KOPT-K1 (cell line): ENCODE measurements at regions not wholly inside any gene's neighbourhood (a gene's known extent, or its start where the extent isn't known, plus 50 kb on each side); places are given as distances from the start of the nearest gene placed in this dataset.

Source experiments
- H3K27ac ChIP-seq: fragments of 200-600 bp; sonication (generic); 2 replicates; pipeline ENCODE4 v1.5.1; 2016; ENCODE audit warnings: antibody characterized with exemption, mild to moderate bottlenecking, low read depth, low read length; ENCODE audit not compliant: poor library complexity, severe bottlenecking
- H3K36me3 ChIP-seq: fragments of 200-600 bp; sonication (generic); 2 replicates; pipeline ENCODE4 v1.5.1; 2017; ENCODE audit warnings: antibody characterized with exemption, mild to moderate bottlenecking, low read length, moderate library complexity; ENCODE audit not compliant: insufficient read depth
- H3K9me3 ChIP-seq: fragments of 200-600 bp; sonication (generic); 2 replicates; pipeline ENCODE4 v1.5.1; 2017; ENCODE audit warnings: antibody characterized with exemption, low read length, mild to moderate bottlenecking; ENCODE audit not compliant: insufficient read depth, poor library complexity, severe bottlenecking

GRCh38 chr2:64361151-64361938, 92.6 kb upstream of the LGALSL start:
- H3K27ac ChIP-seq: no peak overlapping the region

GRCh38 chr2:64362562-64363026, 91.4 kb upstream of the LGALSL start:
- H3K36me3 ChIP-seq: no peaks in the 10 kb centered on the region

More at GRCh38 chr2:64361151-64361938, 92.6 kb upstream of the LGALSL start:
- Histone ChIP-seq H3K9me3 (no peaks in the 10 kb centered on the region), H3K36me3 (no peaks in the 10 kb centered on the region)

GRCh38 chr2:64363140-64363539, 90.8 kb upstream of the LGALSL start:
- H3K9me3 ChIP-seq: no peaks in the 10 kb centered on the region
- H3K27ac ChIP-seq: no peak overlapping the region
- no peaks in the 10 kb centered on the region for H3K36me3 ChIP-seq

More at GRCh38 chr2:64362562-64363026, 91.4 kb upstream of the LGALSL start:
- Histone ChIP-seq H3K27ac (no peak overlapping the region), H3K9me3 (no peaks in the 10 kb centered on the region)

GRCh38 chr2:64363848-64364247, 90.1 kb upstream of the LGALSL start:
- H3K9me3 ChIP-seq: no peaks in the 10 kb centered on the region
- H3K36me3 ChIP-seq: no peaks in the 10 kb centered on the region
- H3K27ac ChIP-seq: no peak overlapping the region

GRCh38 chr2:64367444-64368232, 86.3 kb upstream of the LGALSL start:
- no peaks in the 10 kb centered on the region for H3K9me3 ChIP-seq
- H3K27ac ChIP-seq: no peak overlapping the region
- no peaks in the 10 kb centered on the region for H3K36me3 ChIP-seq

GRCh38 chr2:64369706-64370105, 84.3 kb upstream of the LGALSL start:
- Histone ChIP-seq H3K9me3 (no peaks in the 10 kb centered on the region), H3K27ac (no peak overlapping the region), H3K36me3 (no peaks in the 10 kb centered on the region)

- Histone ChIP-seq H3K36me3 (no peaks in the 10 kb centered on the region), H3K9me3 (no peaks in the 10 kb centered on the region), H3K27ac (no peak overlapping the region)
Observed at GRCh38 chr2:64371727-64372126, 82.2 kb upstream of the LGALSL start.

- no peaks in the 10 kb centered on the region for H3K36me3 ChIP-seq
- no peak overlapping the region for H3K27ac ChIP-seq
- no peaks in the 10 kb centered on the region for H3K9me3 ChIP-seq
Observed at GRCh38 chr2:64374686-64375085, 79.3 kb upstream of the LGALSL start.

GRCh38 chr2:64376926-64377325, 77.0 kb upstream of the LGALSL start:
- no peaks in the 10 kb centered on the region for H3K36me3 ChIP-seq
- no peaks in the 10 kb centered on the region for H3K9me3 ChIP-seq

GRCh38 chr2:64379186-64379585, 74.8 kb upstream of the LGALSL start:
- no peaks in the 10 kb centered on the region for H3K9me3 ChIP-seq
- no peaks in the 10 kb centered on the region for H3K36me3 ChIP-seq
- no peak overlapping the region for H3K27ac ChIP-seq

More at GRCh38 chr2:64376926-64377325, 77.0 kb upstream of the LGALSL start:
- no peak overlapping the region for H3K27ac ChIP-seq

GRCh38 chr2:64380853-64381527, 73.0 kb upstream of the LGALSL start:
- H3K36me3 ChIP-seq: no peaks in the 10 kb centered on the region
- no peaks in the 10 kb centered on the region for H3K9me3 ChIP-seq

GRCh38 chr2:64383016-64383591, 70.9 kb upstream of the LGALSL start:
- no peaks in the 10 kb centered on the region for H3K36me3 ChIP-seq
- H3K27ac ChIP-seq: no peak overlapping the region
- H3K9me3 ChIP-seq: no peaks in the 10 kb centered on the region

More at GRCh38 chr2:64380853-64381527, 73.0 kb upstream of the LGALSL start:
- H3K27ac ChIP-seq: no peak overlapping the region

GRCh38 chr2:64383881-64384280, 70.1 kb upstream of the LGALSL start:
- Histone ChIP-seq H3K36me3 (no peaks in the 10 kb centered on the region), H3K9me3 (no peaks in the 10 kb centered on the region), H3K27ac (no peak overlapping the region)

- H3K9me3 ChIP-seq: peaks cover 3% of the 10 kb centered on the region
- H3K27ac ChIP-seq: no peak overlapping the region
- no peaks in the 10 kb centered on the region for H3K36me3 ChIP-seq
Observed at GRCh38 chr2:64386676-64387075, 67.3 kb upstream of the LGALSL start.

GRCh38 chr2:64390586-64390985, 63.4 kb upstream of the LGALSL start:
- Histone ChIP-seq H3K9me3 (peaks cover 3% of the 10 kb centered on the region), H3K27ac (no peak overlapping the region), H3K36me3 (no peaks in the 10 kb centered on the region)
